Panc1 (cell line): ENCODE measurements at regions not wholly inside any gene's neighbourhood (a gene's known extent, or its start where the extent isn't known, plus 50 kb on each side); places are given as distances from the start of the nearest gene placed in this dataset.

Experiments
- ATAC-seq: fragments of 200-7000 bp; cut with Tn5 transposase; 2 replicates; pipeline ENCODE4 v1.9.1; 2020; ENCODE audit warnings: mild to moderate bottlenecking, moderate library complexity
- BruUV-seq: library from RNA; stranded (reverse); fragments of 400-500 nt; replicated peaks from 2 replicates; lab custom pipeline; 2021; lab: Mats Ljungman, UMichigan
- CTCF ChIA-PET: fragments of 300-600 bp; sonication (Branson Sonifier 250); formaldehyde crosslinking; loops from one replicate; lab custom pipeline; 2022; ENCODE audit warnings: antibody characterized with exemption; lab: Charles Lee
- POLR2A ChIA-PET: fragments of 300-600 bp; sonication (Branson Sonifier 250); formaldehyde crosslinking; loops from one replicate; lab custom pipeline; 2022; ENCODE audit warnings: antibody characterized with exemption; lab: Charles Lee
- DNase-seq: peaks from one replicate; pipeline ENCODE4 v3.0.0-alpha.2; 2010; ENCODE audit warnings: low read depth, low spot score
- H3K27ac ChIP-seq: 2 replicates; pipeline ENCODE4 v1.5.1; 2011; ENCODE audit warnings: mild to moderate bottlenecking, low read length, inconsistent platforms
- H3K27me3 ChIP-seq: fragments of 200-500 bp; sonication (Bioruptor generic); 2 replicates; pipeline ENCODE4 v1.6.0; 2014; ENCODE audit warnings: low read length, inconsistent platforms; ENCODE audit not compliant: control insufficient read depth, insufficient read depth
- H3K36me3 ChIP-seq: fragments of 200-500 bp; sonication (Bioruptor generic); 2 replicates; pipeline ENCODE4 v1.5.1; 2014; ENCODE audit warnings: inconsistent platforms, mild to moderate bottlenecking, low read length, moderate library complexity; ENCODE audit not compliant: control insufficient read depth, insufficient read depth
- H3K4me1 ChIP-seq: 2 replicates; pipeline ENCODE4 v1.5.1; 2011; ENCODE audit warnings: inconsistent platforms, mild to moderate bottlenecking, low read length, moderate library complexity; ENCODE audit not compliant: control insufficient read depth, insufficient read depth
- H3K4me3 ChIP-seq, 2 experiments: 2 replicates each; pipeline ENCODE4 v1.5.1; 2011 to 2012; ENCODE audit warnings: low read depth in 2 of 2, low read length in 2 of 2, mild to moderate bottlenecking in 2 of 2, inconsistent platforms in 1 of 2, moderate library complexity in 1 of 2
- H3K9me3 ChIP-seq: fragments of 200-500 bp; sonication (Bioruptor generic); 2 replicates; pipeline ENCODE4 v1.5.1; 2014; ENCODE audit warnings: low read depth, mild to moderate bottlenecking, inconsistent platforms, low read length, moderate library complexity; ENCODE audit not compliant: control insufficient read depth, insufficient read depth
- CTCF ChIP-seq: fragments of 450-650 bp; IDR thresholded peaks from 2 replicates; pipeline ENCODE4 v1.5.1; 2017; ENCODE audit warnings: mild to moderate bottlenecking
- POLR2AphosphoS5 ChIP-seq: IDR thresholded peaks from 2 replicates; pipeline ENCODE4 v1.6.1; 2012; ENCODE audit warnings: mild to moderate bottlenecking, low read depth, low read length, moderate library complexity
- SIN3A ChIP-seq: IDR thresholded peaks from 2 replicates; pipeline ENCODE4 v1.6.1; 2012; ENCODE audit warnings: low read depth, mild to moderate bottlenecking, low read length, moderate library complexity, borderline replicate concordance; ENCODE audit not compliant: insufficient read depth
- TCF7L2 ChIP-seq: IDR thresholded peaks from 2 replicates; pipeline ENCODE4 v1.6.1; 2011; ENCODE audit warnings: mild to moderate bottlenecking, low read depth, low read length, inconsistent platforms
- in situ Hi-C: cut with HindIII; loops from 2 replicates; pipeline ENCODE4 v1.10.0; 2016; ENCODE audit warnings: low sequenced_read_pairs, low pct_unique_long_range_greater_than_20kb
- intact Hi-C: fragments of 100-400 bp; cut with micrococcal nuclease; formaldehyde crosslinking; loops from one replicate; pipeline ENCODE4 v1.10.0; 2022; ENCODE audit not compliant: unreplicated experiment
- TF ChIP-seq, protein P1 (sequence below), 2 experiments: IDR thresholded peaks; 2 replicates each; pipeline ENCODE4 v1.6.1; 2011 to 2012; ENCODE audit warnings: low read depth in 2 of 2, control low read depth in 1 of 2, low read length in 1 of 2, mild to moderate bottlenecking in 1 of 2, moderate library complexity in 1 of 2; ENCODE audit not compliant: insufficient read depth in 1 of 2

DNA sequence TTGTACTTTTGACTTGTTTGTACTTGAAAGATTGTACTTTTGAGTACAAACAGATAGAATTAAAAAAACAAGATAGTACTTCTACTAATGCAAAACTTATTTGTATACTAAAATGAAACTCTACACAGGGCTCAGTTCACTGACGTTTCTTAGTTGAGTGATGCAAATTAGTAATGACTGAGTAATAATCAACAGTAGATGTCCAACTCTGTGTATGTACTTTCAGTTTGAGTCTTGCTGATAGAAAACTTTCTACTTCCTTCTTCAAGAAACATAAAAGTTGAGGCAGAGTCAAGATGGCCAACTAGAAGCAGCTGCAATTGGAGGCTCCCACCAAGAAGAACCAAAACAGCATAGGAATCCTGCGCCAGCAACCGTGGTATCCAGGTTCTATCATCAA lies 585.0 kb downstream of the NR4A2 start:
- ATAC-seq (no peak), DNase-seq (no peak)
- Histone ChIP-seq H3K36me3 (no peaks in the 10 kb centered on the region), H3K9me3 (no peaks in the 10 kb centered on the region), H3K27ac (no peak overlapping the region), H3K4me3 (no peak overlapping the region), H3K4me1 (no peaks in the 10 kb centered on the region), H3K27me3 (no peaks in the 10 kb centered on the region)
- intact Hi-C loops: no loop called here
- POLR2A ChIA-PET: no interaction called here
- CTCF ChIA-PET: no interaction called here
- BruUV-seq: no TSS peak
- in situ Hi-C loops: no loop called here
- TF ChIP-seq TCF7L2: no peak
- no peak for TF ChIP-seq CTCF
- TF ChIP-seq, protein P1, sequence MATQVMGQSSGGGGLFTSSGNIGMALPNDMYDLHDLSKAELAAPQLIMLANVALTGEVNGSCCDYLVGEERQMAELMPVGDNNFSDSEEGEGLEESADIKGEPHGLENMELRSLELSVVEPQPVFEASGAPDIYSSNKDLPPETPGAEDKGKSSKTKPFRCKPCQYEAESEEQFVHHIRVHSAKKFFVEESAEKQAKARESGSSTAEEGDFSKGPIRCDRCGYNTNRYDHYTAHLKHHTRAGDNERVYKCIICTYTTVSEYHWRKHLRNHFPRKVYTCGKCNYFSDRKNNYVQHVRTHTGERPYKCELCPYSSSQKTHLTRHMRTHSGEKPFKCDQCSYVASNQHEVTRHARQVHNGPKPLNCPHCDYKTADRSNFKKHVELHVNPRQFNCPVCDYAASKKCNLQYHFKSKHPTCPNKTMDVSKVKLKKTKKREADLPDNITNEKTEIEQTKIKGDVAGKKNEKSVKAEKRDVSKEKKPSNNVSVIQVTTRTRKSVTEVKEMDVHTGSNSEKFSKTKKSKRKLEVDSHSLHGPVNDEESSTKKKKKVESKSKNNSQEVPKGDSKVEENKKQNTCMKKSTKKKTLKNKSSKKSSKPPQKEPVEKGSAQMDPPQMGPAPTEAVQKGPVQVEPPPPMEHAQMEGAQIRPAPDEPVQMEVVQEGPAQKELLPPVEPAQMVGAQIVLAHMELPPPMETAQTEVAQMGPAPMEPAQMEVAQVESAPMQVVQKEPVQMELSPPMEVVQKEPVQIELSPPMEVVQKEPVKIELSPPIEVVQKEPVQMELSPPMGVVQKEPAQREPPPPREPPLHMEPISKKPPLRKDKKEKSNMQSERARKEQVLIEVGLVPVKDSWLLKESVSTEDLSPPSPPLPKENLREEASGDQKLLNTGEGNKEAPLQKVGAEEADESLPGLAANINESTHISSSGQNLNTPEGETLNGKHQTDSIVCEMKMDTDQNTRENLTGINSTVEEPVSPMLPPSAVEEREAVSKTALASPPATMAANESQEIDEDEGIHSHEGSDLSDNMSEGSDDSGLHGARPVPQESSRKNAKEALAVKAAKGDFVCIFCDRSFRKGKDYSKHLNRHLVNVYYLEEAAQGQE (IDR thresholded peaks at IDR 0.05; ENCODE audit: insufficient read depth in 1 of 2, low read depth in 2 of 2, low read length in 1 of 2): no peak
- TF ChIP-seq SIN3A: no peak
- no peak for TF ChIP-seq POLR2AphosphoS5

GRCh38 chr2:155733091-155733853 lies 599.2 kb downstream of the NR4A2 start:
- Histone ChIP-seq H3K9me3 (no peaks in the 10 kb centered on the region), H3K4me3 (no peak overlapping the region), H3K27me3 (no peaks in the 10 kb centered on the region), H3K27ac (no peak overlapping the region), H3K4me1 (no peaks in the 10 kb centered on the region), H3K36me3 (no peaks in the 10 kb centered on the region)
- CTCF ChIA-PET: no interaction called here
- POLR2A ChIA-PET: no interaction called here
- intact Hi-C loops (no loop called here), in situ Hi-C loops (no loop called here)
- no TSS peak for BruUV-seq
- ATAC-seq (no peak), DNase-seq (no peak)
- no peak for TF ChIP-seq POLR2AphosphoS5
- no peak for TF ChIP-seq TCF7L2
- TF ChIP-seq, protein P1 (IDR thresholded peaks at IDR 0.05; ENCODE audit: insufficient read depth in 1 of 2, low read depth in 2 of 2, low read length in 1 of 2): no peak
- no peak for TF ChIP-seq CTCF
- TF ChIP-seq SIN3A: no peak
